CD14-positive monocyte (primary cell): ENCODE measurements at regions not wholly inside any gene's neighbourhood (a gene's known extent, or its start where the extent isn't known, plus 50 kb on each side); places are given as distances from the start of the nearest gene placed in this dataset.

Source experiments
- DNase-seq, 3 donors: peaks; one replicate each; pipeline ENCODE4 v3.0.0-alpha.2; 2011 to 2022
- H2AFZ ChIP-seq: 2 replicates; pipeline ENCODE4 v1.6.0; 2012; ENCODE audit warnings: mild to moderate bottlenecking, low read depth, low read length, inconsistent platforms; ENCODE audit not compliant: insufficient read depth, poor library complexity, severe bottlenecking
- H3K27ac ChIP-seq, 2 donors: 1 replicate in 1 of 2; 2 replicates in 1 of 2; pipeline ENCODE4 v1.5.1; 2012 to 2013; ENCODE audit warnings: low read length in 2 of 2, control low read depth in 1 of 2, inconsistent platforms in 1 of 2, low read depth in 1 of 2, mild to moderate bottlenecking in 1 of 2
- H3K27me3 ChIP-seq, 2 donors: one replicate each; pipeline versions ENCODE4 v1.6.0 to v1.6.1; 2011 to 2013; ENCODE audit warnings: low read length in 2 of 2; ENCODE audit not compliant: control insufficient read depth in 2 of 2, insufficient read depth in 2 of 2
- H3K36me3 ChIP-seq, 2 donors: replicated peaks in 1 of 2; 1 replicate in 1 of 2; 2 replicates in 1 of 2; pipeline versions ENCODE4 v1.5.1 to v1.6.1; 2012 to 2013; ENCODE audit warnings: low read length in 2 of 2, control low read depth in 1 of 2, inconsistent platforms in 1 of 2, mild to moderate bottlenecking in 1 of 2; ENCODE audit not compliant: insufficient read depth in 2 of 2, control insufficient read depth in 1 of 2
- H3K4me1 ChIP-seq, 2 donors: 1 replicate in 1 of 2; 2 replicates in 1 of 2; pipeline versions ENCODE4 v1.5.1 to v1.6.1; 2012 to 2013; ENCODE audit warnings: low read length in 2 of 2, control low read depth in 1 of 2, inconsistent platforms in 1 of 2, mild to moderate bottlenecking in 1 of 2, moderate library complexity in 1 of 2; ENCODE audit not compliant: insufficient read depth in 2 of 2, control insufficient read depth in 1 of 2
- H3K4me2 ChIP-seq: replicated peaks from 2 replicates; pipeline ENCODE3; 2012; ENCODE audit warnings: low read length, moderate library complexity, mild to moderate bottlenecking; ENCODE audit not compliant: poor library complexity, severe bottlenecking; ENCODE audit errors: extremely low read depth
- H3K4me3 ChIP-seq, 3 experiments: fragments of 200-600 bp in 1 of 3; sonication (generic) in 1 of 3; replicated peaks in 1 of 3; 1 replicate in 2 of 3; 2 replicates in 1 of 3; pipeline ENCODE4 v1.5.1; 2011 to 2013; ENCODE audit warnings: low read length in 3 of 3, mild to moderate bottlenecking in 3 of 3, control low read depth in 2 of 3, low read depth in 2 of 3, inconsistent platforms in 1 of 3, moderate library complexity in 1 of 3
- H3K79me2 ChIP-seq: 2 replicates; pipeline ENCODE4 v1.6.0; 2012; ENCODE audit warnings: mild to moderate bottlenecking, control low read depth, inconsistent platforms, low read length, moderate library complexity; ENCODE audit not compliant: insufficient read depth
- H3K9ac ChIP-seq: 2 replicates; pipeline ENCODE4 v1.6.0; 2017; ENCODE audit warnings: low read length, mild to moderate bottlenecking; ENCODE audit not compliant: insufficient read depth, poor library complexity, severe bottlenecking
- H3K9me3 ChIP-seq, 2 donors: replicated peaks in 1 of 2; 1 replicate in 1 of 2; 2 replicates in 1 of 2; pipeline versions ENCODE4 v1.5.1 to v1.6.1; 2012 to 2013; ENCODE audit warnings: low read length in 2 of 2, control low read depth in 1 of 2; ENCODE audit not compliant: control insufficient read depth in 1 of 2, insufficient read depth in 1 of 2
- H4K20me1 ChIP-seq: 2 replicates; pipeline ENCODE4 v1.6.0; 2012; ENCODE audit warnings: mild to moderate bottlenecking, low read length, control low read depth, moderate library complexity; ENCODE audit not compliant: insufficient read depth
- H3K27ac Mint-ChIP-seq, 7 donors: one replicate each; pipeline ENCODE4 v1.8.0; 2020; ENCODE audit warnings: mild to moderate bottlenecking in 7 of 7, mixed read lengths in 7 of 7, moderate library complexity in 6 of 7, inconsistent platforms in 2 of 7
- H3K27me3 Mint-ChIP-seq, 3 donors: one replicate each; pipeline ENCODE4 v1.8.0; 2021 to 2022; ENCODE audit warnings: low read depth in 3 of 3, mild to moderate bottlenecking in 3 of 3, mixed read lengths in 3 of 3, moderate library complexity in 3 of 3, inconsistent platforms in 1 of 3
- H3K36me3 Mint-ChIP-seq, 2 donors: one replicate each; pipeline ENCODE4 v1.8.0; 2020; ENCODE audit warnings: mixed read lengths in 2 of 2, inconsistent platforms in 1 of 2, mild to moderate bottlenecking in 1 of 2
- H3K4me1 Mint-ChIP-seq: one replicate; pipeline ENCODE4 v1.8.0; 2020; ENCODE audit warnings: mild to moderate bottlenecking, mixed read lengths
- H3K4me3 Mint-ChIP-seq, 2 donors: one replicate each; pipeline ENCODE4 v1.8.0; 2020; ENCODE audit warnings: mild to moderate bottlenecking in 2 of 2, mixed read lengths in 2 of 2, moderate library complexity in 1 of 2
- H3K9me3 Mint-ChIP-seq, 7 donors: one replicate each; pipeline ENCODE4 v1.8.0; 2020 to 2022; ENCODE audit warnings: mixed read lengths in 7 of 7, mild to moderate bottlenecking in 6 of 7, moderate library complexity in 6 of 7, inconsistent platforms in 2 of 7
- CTCF ChIP-seq: fragments of 200-600 bp; IDR thresholded peaks from one replicate; pipeline ENCODE4 v1.8.0; 2022; ENCODE audit warnings: antibody characterized with exemption, mild to moderate bottlenecking
- WGBS: methylation state at CpG from one replicate; pipeline ENCODE4 v1.1.5; 2013; ENCODE audit warnings: missing lambda C conversion rate; ENCODE audit not compliant: insufficient coverage; 5-methylcytosine and 5-hydroxymethylcytosine counted together
- intact Hi-C, 2 donors: fragments of 100-400 bp; cut with micrococcal nuclease; formaldehyde crosslinking; loops; one replicate each; pipeline versions ENCODE4 v1.15.0 to v1.15.1; 2023

DNA sequence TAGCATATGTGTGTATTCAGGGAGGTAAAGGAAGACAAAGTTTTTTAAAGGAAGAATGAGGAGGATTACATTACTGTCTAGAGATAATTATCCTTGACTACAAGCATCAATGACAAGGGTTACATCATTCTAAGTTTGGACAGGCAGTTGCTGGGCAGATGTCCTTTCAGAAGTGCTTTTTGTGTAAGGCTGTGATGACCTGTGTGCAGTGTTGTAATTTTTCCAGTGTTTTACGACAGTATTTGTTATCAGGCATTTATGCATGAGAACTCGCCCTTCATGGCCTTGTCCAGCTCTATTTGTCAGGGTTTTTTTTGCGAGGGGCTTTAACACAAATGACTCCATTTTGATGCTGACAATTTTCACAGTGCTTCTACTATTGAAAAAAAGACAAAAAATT lies 658.3 kb upstream of the NXPH2 start:
- no peak overlapping the region for H3K4me3 ChIP-seq
- TF ChIP-seq CTCF = no peak
- H3K9me3 ChIP-seq = peaks cover 0 to 4% of the 10 kb centered on the region in 2 donors
- H3K27me3 ChIP-seq = no peaks in the 10 kb centered on the region
- DNase-seq = no peak
- Mint-ChIP-seq H3K27me3 (no peaks in the 10 kb centered on the region), H3K9me3 (peaks cover 0 to 5% (median 0%) of the 10 kb centered on the region in 7 donors), H3K27ac (no peak overlapping the region), H3K36me3 (no peaks in the 10 kb centered on the region), H3K4me1 (no peaks in the 10 kb centered on the region), H3K4me3 (no peak overlapping the region)
- H3K27ac ChIP-seq = no peak overlapping the region
- WGBS = no CpG with 5 or more reads among the region's 3 CpGs
- no peak overlapping the region for H2AFZ ChIP-seq
- no peaks in the 10 kb centered on the region for H4K20me1 ChIP-seq
- no peaks in the 10 kb centered on the region for H3K4me1 ChIP-seq
- H3K9ac ChIP-seq = no peak overlapping the region
- H3K36me3 ChIP-seq = no peaks in the 10 kb centered on the region
- intact Hi-C loops = no loop called here
- H3K4me2 ChIP-seq = no peak overlapping the region
- H3K79me2 ChIP-seq = no peaks in the 10 kb centered on the region

- Mint-ChIP-seq H3K4me3 (no peak overlapping the region), H3K27me3 (peaks cover 0 to 2% (median 1%) of the 10 kb centered on the region in 3 donors), H3K4me1 (no peaks in the 10 kb centered on the region), H3K36me3 (no peaks in the 10 kb centered on the region), H3K27ac (no peak overlapping the region), H3K9me3 (peaks cover 0 to 13% (median 3%) of the 10 kb centered on the region in 7 donors)
- Histone ChIP-seq H2AFZ (no peak overlapping the region), H4K20me1 (no peaks in the 10 kb centered on the region), H3K9ac (no peak overlapping the region), H3K4me3 (no peak overlapping the region), H3K36me3 (no peaks in the 10 kb centered on the region), H3K27ac (no peak overlapping the region), H3K4me1 (no peaks in the 10 kb centered on the region), H3K9me3 (peaks cover 0 to 12% of the 10 kb centered on the region in 2 donors), H3K4me2 (no peak overlapping the region), H3K79me2 (no peaks in the 10 kb centered on the region), H3K27me3 (no peaks in the 10 kb centered on the region)
- TF ChIP-seq CTCF = no peak
- 64% methylated on average over 2 of the region's 4 CpGs for WGBS
- intact Hi-C loops = no loop called here
- DNase-seq = no peak
Measured at GRCh38 chr2:139427164-139427563, 647.0 kb upstream of the NXPH2 start.
